Neural cell (in vitro differentiated cells): ENCODE measurements at regions not wholly inside any gene's neighbourhood (a gene's known extent, or its start where the extent isn't known, plus 50 kb on each side); places are given as distances from the start of the nearest gene placed in this dataset.

ENCODE experiments used
- CTCF ChIP-seq: fragments of 450-650 bp; IDR thresholded peaks from 2 replicates; pipeline ENCODE4 v1.5.1; 2014; ENCODE audit warnings: antibody characterized with exemption, mild to moderate bottlenecking, moderate library complexity; ENCODE audit not compliant: poor library complexity, severe bottlenecking
- EZH2 ChIP-seq: fragments of 200-600, 300-800 bp; shearing (Covaris generic), sonication (generic); IDR thresholded peaks from 2 replicates; pipeline ENCODE4 v1.6.1; 2014; ENCODE audit warnings: antibody characterized with exemption, low read length, borderline replicate concordance, mild to moderate bottlenecking; ENCODE audit not compliant: insufficient read depth, poor library complexity, severe bottlenecking
- POLR2AphosphoS5 ChIP-seq: IDR thresholded peaks from 2 replicates; pipeline ENCODE4 v1.6.1; 2012

GRCh38 chr1:147072482-147073432, 99.5 kb downstream of the PRKAB2 start:
- TF ChIP-seq POLR2AphosphoS5 (no peak), CTCF (no peak), EZH2 (no peak)
